GM12891 (cell line): ENCODE measurements at regions not wholly inside any gene's neighbourhood (a gene's known extent, or its start where the extent isn't known, plus 50 kb on each side); places are given as distances from the start of the nearest gene placed in this dataset.
"Not testable (repeated sequence)": the region's sequence is repeated elsewhere in the genome, so short reads cannot be mapped to it uniquely, and the experiment has no call there.

Experiments
- DNase-seq: peaks from one replicate; pipeline ENCODE4 v3.0.0; 2011; ENCODE audit warnings: low spot score; ENCODE audit not compliant: insufficient read length
- FAIRE-seq: peaks from 2 replicates; lab custom pipeline; 2011; peaks lifted over from hg19 to GRCh38; lab: Jason Lieb, UNC
- PAX5 ChIP-seq: IDR thresholded peaks from 2 replicates; pipeline ENCODE4 v1.6.1; 2011; ENCODE audit warnings: low read length, moderate library complexity, mild to moderate bottlenecking; ENCODE audit not compliant: insufficient read depth, severe bottlenecking
- POLR2A ChIP-seq: IDR thresholded peaks from 2 replicates; pipeline ENCODE4 v1.6.1; 2011; ENCODE audit warnings: low read depth, low read length, control low read depth
- POLR2AphosphoS5 ChIP-seq: IDR thresholded peaks from 2 replicates; pipeline ENCODE4 v1.6.1; 2011; ENCODE audit warnings: low read depth, low read length, control low read depth
- POU2F2 ChIP-seq: IDR thresholded peaks from 2 replicates; pipeline ENCODE4 v1.6.1; 2011; ENCODE audit warnings: low read depth, mild to moderate bottlenecking, control low read depth, low read length, moderate library complexity
- SPI1 ChIP-seq: IDR thresholded peaks from 2 replicates; pipeline ENCODE4 v1.6.1; 2011; ENCODE audit warnings: low read depth, low read length, control low read depth
- TAF1 ChIP-seq: IDR thresholded peaks from 2 replicates; pipeline ENCODE4 v1.6.1; 2011; ENCODE audit warnings: low read depth, low read length, control low read depth

GRCh38 chr4:45539142-45539814, 584.6 kb downstream of the GABRG1 start:
- TF ChIP-seq PAX5, result no peak
- peak; percentile 42 for TF ChIP-seq SPI1
- FAIRE-seq (no peak), DNase-seq (no peak)

DNA sequence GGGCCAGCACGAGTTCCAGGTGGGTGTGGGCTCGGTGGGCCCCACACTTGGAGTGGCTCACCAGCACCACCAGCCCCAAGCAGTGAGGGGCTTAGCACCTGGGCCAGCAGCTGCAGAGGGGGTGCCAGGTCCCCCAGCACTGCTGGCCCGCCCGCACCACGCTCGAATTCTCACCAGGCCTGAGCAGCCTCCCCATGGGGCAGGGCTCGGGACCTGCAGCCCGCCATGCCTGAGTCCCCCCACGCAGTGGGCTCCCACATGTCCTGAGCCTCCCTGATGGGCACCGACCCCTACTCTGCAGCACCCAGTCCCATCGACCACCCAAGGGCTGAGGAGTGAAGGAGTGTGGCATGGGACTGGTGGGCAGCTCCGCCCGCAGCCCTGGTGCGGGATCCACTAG, 593.4 kb downstream of the GABRG1 start:
- DNase-seq (no peak), FAIRE-seq (no peak)
- TF ChIP-seq TAF1, result no peak
- no peak for TF ChIP-seq SPI1
- TF ChIP-seq PAX5, result no peak
- no peak for TF ChIP-seq POU2F2
- no peak for TF ChIP-seq POLR2A
- no peak for TF ChIP-seq POLR2AphosphoS5

DNA sequence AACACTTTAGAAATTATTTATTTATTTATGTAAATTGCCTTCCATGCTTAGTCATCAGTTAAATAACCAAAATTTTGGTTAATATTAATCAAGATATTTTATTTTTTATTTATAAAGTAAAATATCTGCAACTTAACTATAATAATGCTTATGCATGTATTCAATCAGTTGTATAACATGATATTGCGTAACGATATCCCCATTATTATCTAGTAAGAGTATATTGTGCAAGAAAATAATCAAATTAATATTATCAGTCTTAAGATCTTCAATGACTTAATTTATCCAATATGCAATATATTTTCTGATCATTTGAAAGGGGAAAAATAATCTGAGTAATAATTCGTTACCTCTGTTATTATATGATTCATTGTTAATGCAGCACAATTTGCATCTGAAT, 596.7 kb downstream of the GABRG1 start:
- FAIRE-seq, result no peak
- TF ChIP-seq SPI1, result no peak
- no peak for TF ChIP-seq TAF1
- no peak for TF ChIP-seq POU2F2
- no peak for TF ChIP-seq POLR2A
- no peak for TF ChIP-seq POLR2AphosphoS5
- TF ChIP-seq PAX5, result no peak

GRCh38 chr4:45518832-45519231, 605.0 kb downstream of the GABRG1 start:
- FAIRE-seq, result no peak
- DNase-seq, result no peak
- TF ChIP-seq POLR2AphosphoS5 (no peak), POU2F2 (no peak), PAX5 (no peak), TAF1 (no peak), SPI1 (no peak), POLR2A (no peak)

More for the DNA sequence above, 596.7 kb downstream of the GABRG1 start:
- no peak for DNase-seq

GRCh38 chr4:45502471-45502870, 621.4 kb downstream of the GABRG1 start:
- FAIRE-seq (no peak), DNase-seq (no peak)
- TF ChIP-seq SPI1, result no peak
- TF ChIP-seq PAX5, result no peak
- TF ChIP-seq POU2F2, result no peak
- no peak for TF ChIP-seq POLR2AphosphoS5
- TF ChIP-seq TAF1, result no peak
- TF ChIP-seq POLR2A, result no peak

GRCh38 chr4:45484740-45485139, 639.1 kb downstream of the GABRG1 start:
- no peak for FAIRE-seq
- no peak for TF ChIP-seq POLR2A
- no peak for TF ChIP-seq POLR2AphosphoS5
- TF ChIP-seq SPI1, result no peak
- no peak for DNase-seq

- no peak for DNase-seq
- no peak for TF ChIP-seq POLR2AphosphoS5
- no peak for TF ChIP-seq PAX5
- no peak for TF ChIP-seq POLR2A
- no peak for TF ChIP-seq TAF1
- no peak for TF ChIP-seq SPI1
- TF ChIP-seq POU2F2, result no peak
- FAIRE-seq, result no peak
Observed at GRCh38 chr4:45482346-45482745, 641.5 kb downstream of the GABRG1 start.

DNA sequence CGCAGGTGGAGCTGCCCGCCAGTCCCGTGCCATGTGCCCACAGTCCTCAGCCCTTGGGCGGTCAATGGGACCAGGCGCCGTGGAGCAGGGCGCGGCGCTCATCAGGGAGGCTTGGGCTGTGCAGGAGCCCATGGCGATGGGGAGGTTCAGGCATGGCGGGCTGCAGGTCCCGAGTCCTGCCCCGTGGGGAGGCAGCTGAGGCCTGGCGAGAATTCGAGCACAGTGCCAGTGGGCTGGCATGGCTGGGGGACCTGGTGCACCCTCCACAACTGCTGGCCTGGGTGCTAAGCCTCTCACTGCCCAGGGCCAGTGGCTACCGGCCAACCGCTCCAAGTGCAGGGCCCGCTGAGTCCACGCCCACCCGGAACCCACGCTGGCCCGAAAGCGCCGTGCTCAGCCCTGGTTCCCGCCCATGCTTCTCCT, 646.5 kb downstream of the GABRG1 start:
- no peak for FAIRE-seq
- no peak for TF ChIP-seq PAX5
- TF ChIP-seq POU2F2, result no peak
- TF ChIP-seq SPI1, result no peak
- TF ChIP-seq POLR2AphosphoS5, result no peak
- TF ChIP-seq TAF1, result no peak
- no peak for TF ChIP-seq POLR2A
- no peak for DNase-seq

DNA sequence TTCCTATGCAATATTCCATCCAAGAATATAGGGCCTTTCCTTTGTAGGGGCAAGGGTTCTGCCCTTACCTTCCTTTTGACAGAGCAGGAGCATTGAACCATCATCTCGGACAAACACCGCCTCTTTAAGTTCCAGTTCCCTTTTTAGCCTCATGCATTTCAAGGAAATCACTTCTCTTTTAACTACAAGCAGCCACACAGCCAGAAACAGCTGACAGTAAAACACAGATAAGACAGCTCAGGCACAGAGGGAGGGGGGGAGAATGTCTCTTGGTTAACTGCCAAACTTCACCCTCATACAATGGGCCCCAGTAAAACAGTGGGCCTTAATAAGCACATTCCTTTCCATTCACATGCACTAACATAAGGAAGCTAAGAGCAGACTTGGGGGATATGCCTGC, 648.3 kb downstream of the GABRG1 start:
- DNase-seq (no peak), FAIRE-seq (no peak)
- TF ChIP-seq POLR2AphosphoS5 (no peak), SPI1 (peak; percentile 92)

GRCh38 chr4:45472490-45472889, 651.4 kb downstream of the GABRG1 start:
- no peak for FAIRE-seq
- no peak for TF ChIP-seq SPI1
- TF ChIP-seq POU2F2, result no peak
- TF ChIP-seq TAF1, result no peak
- no peak for DNase-seq

DNA sequence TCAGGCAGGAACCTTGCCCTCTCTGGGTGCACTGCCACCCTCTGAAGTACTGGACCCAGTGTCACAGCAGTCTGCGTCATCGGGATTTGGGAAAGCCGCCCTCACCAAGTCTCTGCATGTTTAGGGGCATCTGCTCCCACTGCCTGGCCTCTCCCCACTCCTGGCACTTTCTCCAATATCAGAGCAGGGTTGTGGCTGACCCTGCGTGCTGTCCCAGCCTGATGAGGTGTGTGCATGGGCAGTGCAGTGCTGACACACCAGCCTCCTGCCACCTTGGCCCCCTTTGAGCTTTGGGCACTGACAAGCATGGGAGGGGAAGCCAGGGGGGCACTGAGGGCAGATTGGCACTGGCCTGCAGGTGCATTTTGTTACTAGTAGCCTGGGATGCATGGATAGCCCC, 652.5 kb downstream of the GABRG1 start:
- FAIRE-seq (no peak), DNase-seq (no peak)
- TF ChIP-seq POLR2A (no peak), POU2F2 (no peak), PAX5 (no peak), SPI1 (no peak), POLR2AphosphoS5 (no peak), TAF1 (no peak)

DNA sequence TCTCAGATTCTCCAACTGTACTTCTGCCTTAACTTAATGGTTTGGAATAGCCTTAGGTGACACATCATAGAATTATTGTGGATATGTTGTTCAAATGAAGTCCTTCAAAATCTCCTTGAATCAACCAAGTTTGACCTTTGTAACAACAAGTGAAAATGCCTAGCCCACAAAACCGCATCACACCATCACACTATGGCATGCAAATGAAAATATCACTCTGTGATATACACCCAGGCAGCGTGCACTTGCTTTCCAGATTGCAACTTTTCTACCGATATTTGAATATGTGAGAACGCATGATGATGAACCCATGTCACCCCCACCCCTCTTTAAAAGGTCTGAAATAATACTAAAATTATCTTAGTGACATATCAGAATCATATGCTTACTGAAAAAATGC, 656.7 kb downstream of the GABRG1 start:
- TF ChIP-seq POLR2AphosphoS5 (no peak), TAF1 (no peak), PAX5 (no peak), POLR2A (no peak), SPI1 (no peak)
- FAIRE-seq (no peak), DNase-seq (no peak)

- not testable (repeated sequence) for FAIRE-seq, DNase-seq
Observed at GRCh38 chr4:45460157-45460556, 663.7 kb downstream of the GABRG1 start.
